Lower leg skin (tissue), 4 donors: ENCODE measurements at regions not wholly inside any gene's neighbourhood (a gene's known extent, or its start where the extent isn't known, plus 50 kb on each side); places are given as distances from the start of the nearest gene placed in this dataset.

Experiments
- DNase-seq, 2 donors: peaks; one replicate each; pipeline ENCODE4 v3.0.0-alpha.2; 2019; ENCODE audit warnings: low spot score in 2 of 2
- H3K4me3 ChIP-seq: fragments of 200-600 bp; sonication (generic); 2 replicates; pipeline ENCODE4 v1.5.1; 2017; ENCODE audit warnings: mild to moderate bottlenecking, low read depth; ENCODE audit not compliant: poor library complexity, severe bottlenecking
- POLR2A ChIP-seq, 2 donors: fragments of 450-650 bp; IDR thresholded peaks; one replicate each; pipeline ENCODE4 v1.6.1; 2016 to 2017; ENCODE audit warnings: antibody characterized with exemption in 2 of 2, mild to moderate bottlenecking in 1 of 2, moderate library complexity in 1 of 2
- WGBS, 2 donors: methylation state at CpG; one replicate each; pipeline ENCODE4 v1.1.5; 2018; 5-methylcytosine and 5-hydroxymethylcytosine counted together
- intact Hi-C: fragments of 100-400 bp; cut with DNase I; formaldehyde crosslinking; loops from one replicate; pipeline ENCODE4 v1.15.0; 2023; ENCODE audit warnings: low total_unique reads
- TF ChIP-seq, protein P1 (sequence below), 3 donors: fragments of 450-650 bp; IDR thresholded peaks; one replicate each; pipeline ENCODE4 v1.5.1; 2016; ENCODE audit warnings: antibody characterized with exemption in 3 of 3, mild to moderate bottlenecking in 3 of 3, moderate library complexity in 2 of 3

DNA sequence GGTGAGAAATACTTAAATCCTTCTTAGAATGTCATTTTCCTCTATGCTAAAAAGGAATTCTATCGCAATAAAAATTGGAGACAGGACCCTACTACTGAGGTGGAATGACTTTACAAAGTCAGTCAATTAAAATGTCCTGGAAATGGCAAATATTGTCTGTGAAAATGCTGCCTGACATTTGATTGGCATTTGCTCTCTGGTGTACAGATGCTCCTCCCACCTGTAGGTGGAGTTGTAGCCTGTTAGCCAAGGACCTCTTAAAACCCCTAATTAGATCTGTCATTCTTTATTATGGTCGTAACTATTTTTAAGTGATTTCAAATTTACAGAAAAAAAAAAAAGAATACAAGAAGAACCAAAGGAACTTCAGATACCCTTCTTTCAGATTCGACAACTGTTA, 393.1 kb upstream of the KLHL29 start:
- no peak for TF ChIP-seq POLR2A (IDR thresholded peaks at IDR 0.05)
- TF ChIP-seq, protein P1, sequence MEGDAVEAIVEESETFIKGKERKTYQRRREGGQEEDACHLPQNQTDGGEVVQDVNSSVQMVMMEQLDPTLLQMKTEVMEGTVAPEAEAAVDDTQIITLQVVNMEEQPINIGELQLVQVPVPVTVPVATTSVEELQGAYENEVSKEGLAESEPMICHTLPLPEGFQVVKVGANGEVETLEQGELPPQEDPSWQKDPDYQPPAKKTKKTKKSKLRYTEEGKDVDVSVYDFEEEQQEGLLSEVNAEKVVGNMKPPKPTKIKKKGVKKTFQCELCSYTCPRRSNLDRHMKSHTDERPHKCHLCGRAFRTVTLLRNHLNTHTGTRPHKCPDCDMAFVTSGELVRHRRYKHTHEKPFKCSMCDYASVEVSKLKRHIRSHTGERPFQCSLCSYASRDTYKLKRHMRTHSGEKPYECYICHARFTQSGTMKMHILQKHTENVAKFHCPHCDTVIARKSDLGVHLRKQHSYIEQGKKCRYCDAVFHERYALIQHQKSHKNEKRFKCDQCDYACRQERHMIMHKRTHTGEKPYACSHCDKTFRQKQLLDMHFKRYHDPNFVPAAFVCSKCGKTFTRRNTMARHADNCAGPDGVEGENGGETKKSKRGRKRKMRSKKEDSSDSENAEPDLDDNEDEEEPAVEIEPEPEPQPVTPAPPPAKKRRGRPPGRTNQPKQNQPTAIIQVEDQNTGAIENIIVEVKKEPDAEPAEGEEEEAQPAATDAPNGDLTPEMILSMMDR (IDR thresholded peaks at IDR 0.05): no peak
- DNase-seq: no peak
- H3K4me3 ChIP-seq: no peak overlapping the region
- 66 to 71% methylated on average over 3 of the region's 3 CpGs for WGBS, 2 donors
- intact Hi-C loops: no loop called here

DNA sequence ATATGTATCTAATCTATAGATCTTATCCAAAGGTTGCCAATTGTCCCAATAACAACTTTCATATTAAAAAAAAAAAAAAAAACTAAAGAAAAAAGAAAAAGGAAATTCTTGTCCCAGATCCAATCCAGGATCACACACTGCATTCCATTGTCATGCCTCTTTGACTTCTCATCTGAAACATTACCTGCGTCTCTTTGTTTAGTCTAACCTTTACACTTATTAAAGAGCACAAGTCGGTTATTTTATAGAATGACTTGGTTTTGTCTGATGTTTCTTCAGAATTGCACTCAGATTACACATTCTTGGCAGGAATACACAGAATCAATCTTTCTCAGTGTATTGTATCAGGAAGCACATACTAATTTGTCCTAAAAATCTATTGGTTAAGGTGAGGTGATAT, 392.5 kb upstream of the KLHL29 start:
- 55 to 64% methylated on average over 2 of the region's 2 CpGs for WGBS, 2 donors
- DNase-seq: no peak
- no peak overlapping the region for H3K4me3 ChIP-seq
- intact Hi-C loops: no loop called here
- no peak for TF ChIP-seq POLR2A (IDR thresholded peaks at IDR 0.05)
- TF ChIP-seq, protein P1 (IDR thresholded peaks at IDR 0.05): no peak

DNA sequence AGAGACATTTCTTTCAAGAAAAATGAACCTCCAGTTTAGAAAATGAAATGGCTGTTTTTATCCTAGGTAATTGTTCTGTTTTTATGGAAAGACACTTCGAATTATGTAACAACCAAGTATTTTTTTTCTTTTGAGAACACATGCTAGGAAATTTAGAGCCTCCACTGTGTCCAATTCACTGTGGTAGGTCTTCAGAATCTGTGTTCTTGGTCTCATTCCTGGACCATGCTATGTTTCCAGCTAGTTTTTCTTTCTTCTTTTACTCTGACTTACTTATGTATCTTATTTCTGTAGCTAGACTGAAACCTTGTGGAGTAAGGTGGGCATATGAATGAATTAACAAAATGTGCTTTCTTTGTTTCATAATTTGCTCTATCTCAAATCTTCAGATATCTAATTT, 391.7 kb upstream of the KLHL29 start:
- no peak for TF ChIP-seq POLR2A (IDR thresholded peaks at IDR 0.05)
- TF ChIP-seq, protein P1 (IDR thresholded peaks at IDR 0.05): no peak
- WGBS, 2 donors: 79 to 80% methylated on average over 1 of the region's 1 CpG
- intact Hi-C loops: no loop called here
- H3K4me3 ChIP-seq: no peak overlapping the region
- DNase-seq: no peak

DNA sequence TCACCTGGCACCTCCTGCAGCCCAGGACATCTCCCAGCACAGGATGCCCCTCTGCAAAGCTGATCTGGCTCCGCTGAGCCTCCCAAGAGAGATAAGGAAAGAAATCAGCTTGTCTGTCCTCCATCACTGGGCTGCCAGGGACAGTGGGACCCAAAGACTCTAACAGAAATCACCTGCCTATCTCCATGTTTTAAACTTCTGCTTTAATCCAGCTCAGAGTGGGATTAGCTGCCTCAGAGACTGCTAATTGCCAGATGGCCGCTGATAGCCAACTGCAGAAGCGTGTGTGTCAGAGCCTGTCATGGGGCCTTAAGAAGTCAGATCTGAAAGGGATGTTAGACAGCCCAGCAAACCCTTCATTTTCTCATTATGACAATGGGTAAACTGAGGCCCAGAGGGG, 389.4 kb upstream of the KLHL29 start:
- intact Hi-C loops: no loop called here
- WGBS, 2 donors: 81 to 94% methylated on average over 3 of the region's 3 CpGs
- TF ChIP-seq POLR2A (IDR thresholded peaks at IDR 0.05): no peak
- TF ChIP-seq, protein P1 (IDR thresholded peaks at IDR 0.05): no peak
- no peak for DNase-seq
- H3K4me3 ChIP-seq: no peak overlapping the region

DNA sequence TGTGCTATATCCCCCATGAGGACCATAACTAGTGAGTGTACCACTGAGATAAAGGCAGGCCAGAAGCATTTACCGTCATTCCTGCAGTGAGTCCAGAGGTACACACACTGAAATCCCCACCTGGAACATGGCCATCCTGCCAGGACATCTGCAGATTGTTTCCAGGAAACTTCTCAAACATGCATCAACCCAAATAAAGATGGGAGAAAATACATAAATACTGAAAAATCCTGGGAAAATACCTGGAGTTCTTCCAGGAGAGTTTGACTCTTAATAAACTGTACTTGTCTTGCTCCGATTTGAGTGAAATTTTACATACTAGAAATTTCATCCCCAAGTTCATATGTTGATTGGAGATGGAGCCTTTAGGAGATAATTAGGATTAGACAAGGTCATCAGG, 388.1 kb upstream of the KLHL29 start:
- H3K4me3 ChIP-seq: no peak overlapping the region
- TF ChIP-seq, protein P1 (IDR thresholded peaks at IDR 0.05): no peak
- TF ChIP-seq POLR2A (IDR thresholded peaks at IDR 0.05): no peak
- intact Hi-C loops: no loop called here
- no peak for DNase-seq
- 69 to 79% methylated on average over 2 of the region's 2 CpGs for WGBS, 2 donors

DNA sequence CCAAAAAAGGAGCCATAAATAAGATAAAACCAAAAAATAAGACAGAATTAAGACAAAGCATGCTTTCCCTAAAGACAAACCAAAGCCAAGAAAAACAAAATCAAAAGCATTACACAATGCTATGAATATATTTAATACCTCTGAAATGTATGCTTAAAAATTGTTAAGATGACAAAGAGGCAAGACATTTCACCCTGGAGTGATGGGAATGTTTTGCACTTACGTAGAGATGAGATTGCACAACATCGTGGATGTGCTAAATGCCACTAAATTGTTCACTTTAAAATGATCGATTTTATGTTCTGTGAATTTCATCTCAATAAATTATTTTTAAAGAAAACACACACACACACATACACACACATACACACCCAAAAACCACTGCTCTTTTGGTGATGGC, 386.6 kb upstream of the KLHL29 start:
- TF ChIP-seq, protein P1 (IDR thresholded peaks at IDR 0.05): no peak
- TF ChIP-seq POLR2A (IDR thresholded peaks at IDR 0.05): no peak
- no peak overlapping the region for H3K4me3 ChIP-seq
- intact Hi-C loops: no loop called here
- 52 to 57% methylated on average over 3 of the region's 3 CpGs for WGBS, 2 donors
- no peak for DNase-seq
